ENCODE measurements at regions not wholly inside any gene's neighbourhood (a gene's known extent, or its start where the extent isn't known, plus 50 kb on each side); places are given as distances from the start of the nearest gene placed in this dataset.

DNA sequence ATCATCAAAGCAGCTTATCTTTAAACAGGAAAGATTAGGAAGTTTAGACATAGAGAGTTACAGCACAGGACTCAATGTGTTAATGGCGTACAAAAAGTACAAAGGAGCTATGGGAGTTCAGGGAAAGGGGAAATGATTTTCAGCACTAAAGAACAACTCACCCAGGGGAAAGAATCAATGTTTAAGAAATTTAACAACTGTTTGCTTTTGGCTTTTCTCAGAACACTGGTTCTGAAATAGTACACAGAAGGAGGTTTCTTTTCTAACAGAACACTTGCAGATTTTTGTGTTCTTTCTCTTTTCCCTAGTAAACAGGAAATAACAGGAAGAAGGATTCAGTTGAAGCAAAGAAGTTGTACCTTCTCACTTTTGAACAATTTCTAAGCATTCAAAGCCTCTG lies 71.3 kb upstream of the GHR start:
- H3K4me3 ChIP-seq (ENCODE audit: low read depth, low read length) = no peak overlapping the region
- no peak for TF ChIP-seq CTCF (IDR thresholded peaks at IDR 0.05; ENCODE audit: low read depth, low read length)
- H3K36me3 ChIP-seq = no peaks in the 10 kb centered on the region
- no peaks in the 10 kb centered on the region for H3K4me1 ChIP-seq
- H3K9me3 ChIP-seq = no peaks in the 10 kb centered on the region
- H3K27me3 ChIP-seq = no peaks in the 10 kb centered on the region
- no peak for DNase-seq

DNA sequence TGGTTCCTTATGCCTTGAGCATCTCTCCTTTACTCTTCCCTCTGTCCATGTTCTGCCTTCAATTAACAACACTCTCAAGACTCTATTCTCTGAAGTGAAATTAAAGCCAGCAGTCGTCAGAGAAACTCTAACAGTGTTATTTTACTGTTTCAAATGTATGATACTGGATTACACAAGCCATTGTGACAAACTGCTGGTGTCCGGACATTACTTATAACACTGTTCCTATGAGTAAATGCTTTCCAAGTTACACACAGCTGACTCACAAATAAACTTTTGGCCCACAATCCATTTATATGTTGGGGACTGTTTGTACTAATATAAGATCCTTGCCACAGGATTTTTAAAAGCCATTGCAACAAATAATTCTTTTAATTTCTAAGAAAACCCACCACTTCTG lies 63.2 kb upstream of the GHR start:
- H3K4me1 ChIP-seq = no peaks in the 10 kb centered on the region
- no peaks in the 10 kb centered on the region for H3K9me3 ChIP-seq
- no peaks in the 10 kb centered on the region for H3K36me3 ChIP-seq
- H3K4me3 ChIP-seq (ENCODE audit: low read depth, low read length) = no peak overlapping the region
- H3K27me3 ChIP-seq = no peaks in the 10 kb centered on the region
- TF ChIP-seq CTCF (IDR thresholded peaks at IDR 0.05; ENCODE audit: low read depth, low read length) = no peak
- DNase-seq = no peak

- Histone ChIP-seq H3K27me3 (no peaks in the 10 kb centered on the region), H3K36me3 (no peaks in the 10 kb centered on the region), H3K4me3 (ENCODE audit: low read depth, low read length) (no peak overlapping the region), H3K4me1 (no peaks in the 10 kb centered on the region), H3K9me3 (no peaks in the 10 kb centered on the region)
- DNase-seq = no peak
- TF ChIP-seq CTCF (IDR thresholded peaks at IDR 0.05; ENCODE audit: low read depth, low read length) = no peak
Measured at GRCh38 chr5:42360616-42361314, 62.5 kb upstream of the GHR start.

- H3K4me3 ChIP-seq (ENCODE audit: low read depth, low read length) = no peak overlapping the region
- H3K27me3 ChIP-seq = no peaks in the 10 kb centered on the region
- no peak for DNase-seq
- H3K36me3 ChIP-seq = no peaks in the 10 kb centered on the region
- H3K4me1 ChIP-seq = no peaks in the 10 kb centered on the region
- no peaks in the 10 kb centered on the region for H3K9me3 ChIP-seq
- TF ChIP-seq CTCF (IDR thresholded peaks at IDR 0.05; ENCODE audit: low read depth, low read length) = no peak
Measured at GRCh38 chr5:42361315-42361688, 61.9 kb upstream of the GHR start.

GRCh38 chr5:42366051-42366450 lies 57.2 kb upstream of the GHR start:
- no peak for TF ChIP-seq CTCF (IDR thresholded peaks at IDR 0.05; ENCODE audit: low read depth, low read length)
- no peak for DNase-seq
- Histone ChIP-seq H3K9me3 (no peaks in the 10 kb centered on the region), H3K36me3 (no peaks in the 10 kb centered on the region), H3K4me3 (ENCODE audit: low read depth, low read length) (no peak overlapping the region), H3K4me1 (no peaks in the 10 kb centered on the region), H3K27me3 (no peaks in the 10 kb centered on the region)
